ENCODE measurements at regions not wholly inside any gene's neighbourhood (a gene's known extent, or its start where the extent isn't known, plus 50 kb on each side); places are given as distances from the start of the nearest gene placed in this dataset.

GRCh38 chr13:81577601-81578195 is 1236.8 kb upstream of the SPRY2 start:
- H4K20me1 ChIP-seq (ENCODE audit: insufficient read depth, poor library complexity, severe bottlenecking): no peaks in the 10 kb centered on the region
- no peaks in the 10 kb centered on the region for H3K4me1 ChIP-seq (ENCODE audit: insufficient read depth)
- no peaks in the 10 kb centered on the region for H3K9me3 ChIP-seq (ENCODE audit: low read depth)
- no peaks in the 10 kb centered on the region for H3K9me2 ChIP-seq (replicated peaks; ENCODE audit: insufficient read depth)
- no peak overlapping the region for H2AFZ ChIP-seq
- H3K4me3 ChIP-seq: no peak overlapping the region
- TF ChIP-seq EZH2 (IDR thresholded peaks at IDR 0.05; ENCODE audit: borderline replicate concordance) (no peak), CTCF (IDR thresholded peaks at IDR 0.05; ENCODE audit: poor library complexity) (no peak), EZH2phosphoT487 (IDR thresholded peaks at IDR 0.05; ENCODE audit: low read depth, severe bottlenecking, unreplicated experiment) (no peak)
- no peaks in the 10 kb centered on the region for H3K79me2 ChIP-seq
- H3K36me3 ChIP-seq (replicated peaks; ENCODE audit: insufficient read depth, low read depth): no peaks in the 10 kb centered on the region
- H3K4me2 ChIP-seq: no peak overlapping the region
- H3K27me3 ChIP-seq: no peaks in the 10 kb centered on the region
- 47% methylated on average over 2 of the region's 2 CpGs for WGBS (ENCODE audit: low lambda C conversion rate, missing lambda C conversion rate)
- DNase-seq (ENCODE audit: low spot score): no peak
- no peak overlapping the region for H3K27ac ChIP-seq

- TF ChIP-seq EZH2 (IDR thresholded peaks at IDR 0.05; ENCODE audit: borderline replicate concordance) (no peak), CTCF (IDR thresholded peaks at IDR 0.05; ENCODE audit: poor library complexity) (no peak), EZH2phosphoT487 (IDR thresholded peaks at IDR 0.05; ENCODE audit: low read depth, severe bottlenecking, unreplicated experiment) (no peak)
- Histone ChIP-seq H3K79me2 (no peaks in the 10 kb centered on the region), H3K36me3 (replicated peaks; ENCODE audit: insufficient read depth, low read depth) (no peaks in the 10 kb centered on the region), H3K4me2 (no peak overlapping the region), H3K9me2 (replicated peaks; ENCODE audit: insufficient read depth) (no peaks in the 10 kb centered on the region), H2AFZ (no peak overlapping the region), H3K4me1 (ENCODE audit: insufficient read depth) (no peaks in the 10 kb centered on the region), H3K9me3 (ENCODE audit: low read depth) (no peaks in the 10 kb centered on the region), H3K4me3 (no peak overlapping the region), H3K27ac (no peak overlapping the region), H3K27me3 (no peaks in the 10 kb centered on the region), H4K20me1 (ENCODE audit: insufficient read depth, poor library complexity, severe bottlenecking) (no peaks in the 10 kb centered on the region)
- 76% methylated on average over 3 of the region's 3 CpGs for WGBS (ENCODE audit: low lambda C conversion rate, missing lambda C conversion rate)
- DNase-seq (ENCODE audit: low spot score): no peak
These were observed 1227.9 kb upstream of the SPRY2 start for GRCh38 chr13:81568824-81569223.

GRCh38 chr13:81565849-81566248 is 1224.9 kb upstream of the SPRY2 start:
- Histone ChIP-seq H3K4me1 (ENCODE audit: insufficient read depth) (no peaks in the 10 kb centered on the region), H4K20me1 (ENCODE audit: insufficient read depth, poor library complexity, severe bottlenecking) (no peaks in the 10 kb centered on the region), H3K9me3 (ENCODE audit: low read depth) (no peaks in the 10 kb centered on the region), H3K79me2 (no peaks in the 10 kb centered on the region), H3K4me2 (no peak overlapping the region), H3K9me2 (replicated peaks; ENCODE audit: insufficient read depth) (no peaks in the 10 kb centered on the region), H3K4me3 (no peak overlapping the region), H3K27me3 (no peaks in the 10 kb centered on the region), H3K27ac (no peak overlapping the region), H3K36me3 (replicated peaks; ENCODE audit: insufficient read depth, low read depth) (no peaks in the 10 kb centered on the region), H2AFZ (no peak overlapping the region)
- 100% methylated on average over 1 of the region's 1 CpG for WGBS (ENCODE audit: low lambda C conversion rate, missing lambda C conversion rate)
- no peak for TF ChIP-seq CTCF (IDR thresholded peaks at IDR 0.05; ENCODE audit: poor library complexity)
- no peak for TF ChIP-seq EZH2 (IDR thresholded peaks at IDR 0.05; ENCODE audit: borderline replicate concordance)
- TF ChIP-seq EZH2phosphoT487 (IDR thresholded peaks at IDR 0.05; ENCODE audit: low read depth, severe bottlenecking, unreplicated experiment): no peak
- DNase-seq (ENCODE audit: low spot score): no peak

GRCh38 chr13:81563091-81563490 is 1222.2 kb upstream of the SPRY2 start:
- Histone ChIP-seq H4K20me1 (ENCODE audit: insufficient read depth, poor library complexity, severe bottlenecking) (no peaks in the 10 kb centered on the region), H3K9me2 (replicated peaks; ENCODE audit: insufficient read depth) (no peaks in the 10 kb centered on the region), H3K27ac (no peak overlapping the region), H3K4me2 (no peak overlapping the region), H3K27me3 (no peaks in the 10 kb centered on the region), H3K9me3 (ENCODE audit: low read depth) (no peaks in the 10 kb centered on the region), H3K4me3 (no peak overlapping the region), H3K36me3 (replicated peaks; ENCODE audit: insufficient read depth, low read depth) (no peaks in the 10 kb centered on the region), H3K79me2 (no peaks in the 10 kb centered on the region), H3K4me1 (ENCODE audit: insufficient read depth) (no peaks in the 10 kb centered on the region), H2AFZ (no peak overlapping the region)
- DNase-seq (ENCODE audit: low spot score): no peak
- TF ChIP-seq EZH2 (IDR thresholded peaks at IDR 0.05; ENCODE audit: borderline replicate concordance) (no peak), EZH2phosphoT487 (IDR thresholded peaks at IDR 0.05; ENCODE audit: low read depth, severe bottlenecking, unreplicated experiment) (no peak), CTCF (IDR thresholded peaks at IDR 0.05; ENCODE audit: poor library complexity) (no peak)

All from hepatocyte (in vitro differentiated cells).